K562 (cell line): ENCODE measurements at regions not wholly inside any gene's neighbourhood (a gene's known extent, or its start where the extent isn't known, plus 50 kb on each side); places are given as distances from the start of the nearest gene placed in this dataset.

Source experiments
- ATAC-seq: fragments of 200-7000 bp; cut with Tn5 transposase; 3 replicates; pipeline ENCODE4 v1.9.1; 2020; ENCODE audit warnings: moderate library complexity
- BruUV-seq: library from RNA; stranded (reverse); fragments of 400-500 nt; replicated peaks from 2 replicates; lab custom pipeline; 2021; lab: Mats Ljungman, UMichigan
- CTCF ChIA-PET: fragments of 300-600 bp; formaldehyde crosslinking; extraction: SDS; loops from one replicate; lab custom pipeline; 2021; ENCODE audit warnings: low intra/inter-chr PET ratio; lab: Yijun Ruan, JAX
- POLR2A ChIA-PET: fragments of 300-600, 350-650 bp; sonication (Branson Sonifier 250); formaldehyde crosslinking; extraction: SDS; loops from one replicate; lab custom pipeline; 2021; ENCODE audit warnings: antibody characterized with exemption, inconsistent platforms; lab: Yijun Ruan, JAX
- DNase-seq, 4 experiments: peaks; one replicate each; pipeline versions ENCODE4 v3.0.0 to v3.0.0-alpha.2; 2011 to 2018; ENCODE audit warnings: low spot score in 3 of 4, mixed read lengths in 3 of 4; ENCODE audit errors: extremely low read depth in 1 of 4
- FAIRE-seq: peaks from 2 replicates; lab custom pipeline; 2011; peaks lifted over from hg19 to GRCh38; lab: Jason Lieb, UNC
- H2AFZ ChIP-seq: 2 replicates; pipeline ENCODE4 v1.6.0; 2011; ENCODE audit warnings: low read depth, low read length, control low read depth, inconsistent platforms
- H3K27ac ChIP-seq: fragments of 200-600 bp; 3 replicates; pipeline ENCODE4 v1.8.0; 2011; ENCODE audit warnings: low read depth, mild to moderate bottlenecking, control low read depth, inconsistent platforms, low read length, moderate library complexity, mixed read lengths; ENCODE audit errors: extremely low read depth
- H3K27me3 ChIP-seq, 2 experiments: fragments of 300-600 bp in 1 of 2; 2 replicates in 1 of 2; 3 replicates in 1 of 2; pipeline versions ENCODE4 v1.6.0 to v1.8.0; 2011; ENCODE audit warnings: inconsistent platforms in 2 of 2, low read length in 2 of 2, mild to moderate bottlenecking in 1 of 2, mixed read lengths in 1 of 2, moderate library complexity in 1 of 2; ENCODE audit not compliant: control insufficient read depth in 2 of 2, insufficient read depth in 2 of 2
- H3K36me3 ChIP-seq: fragments of 300-600 bp; 3 replicates; pipeline ENCODE4 v1.8.0; 2011; ENCODE audit warnings: mild to moderate bottlenecking, low read length, inconsistent platforms; ENCODE audit not compliant: control insufficient read depth, insufficient read depth
- H3K4me1 ChIP-seq, 2 experiments: fragments of 200-600 bp in 1 of 2; replicated peaks in 1 of 2; 2 replicates in 1 of 2; 3 replicates in 1 of 2; pipeline versions ENCODE4 v1.5.1 to v1.8.0; 2011; ENCODE audit warnings: inconsistent platforms in 2 of 2, low read length in 2 of 2, mild to moderate bottlenecking in 1 of 2, mixed read lengths in 1 of 2, moderate library complexity in 1 of 2; ENCODE audit not compliant: control insufficient read depth in 2 of 2, insufficient read depth in 2 of 2
- H3K4me2 ChIP-seq: 2 replicates; pipeline ENCODE4 v1.6.1; 2011; ENCODE audit warnings: low read length, control low read depth, inconsistent platforms, mixed read lengths; ENCODE audit not compliant: insufficient read depth
- H3K4me3 ChIP-seq: fragments of 200-600 bp; sonication (generic), shearing (Covaris generic); 2 replicates; pipeline ENCODE4 v1.5.1; 2016; ENCODE audit warnings: control low read depth, inconsistent platforms
- H3K79me2 ChIP-seq: fragments of 200-600 bp; 3 replicates; pipeline ENCODE4 v1.8.0; 2011; ENCODE audit warnings: low read length, inconsistent platforms; ENCODE audit not compliant: control insufficient read depth, insufficient read depth
- H3K9ac ChIP-seq, 2 experiments: 2 replicates each; pipeline versions ENCODE4 v1.6.0 to v1.6.1; 2011; ENCODE audit warnings: low read depth in 2 of 2, low read length in 2 of 2, control low read depth in 1 of 2, inconsistent platforms in 1 of 2, mild to moderate bottlenecking in 1 of 2, mixed read lengths in 1 of 2; ENCODE audit not compliant: insufficient read depth in 1 of 2
- H3K9me1 ChIP-seq: one replicate; pipeline ENCODE4 v1.6.0; 2011; ENCODE audit warnings: inconsistent platforms, mild to moderate bottlenecking, low read length, moderate library complexity; ENCODE audit not compliant: control insufficient read depth, insufficient read depth
- H3K9me3 ChIP-seq: replicated peaks from 2 replicates; pipeline ENCODE4 v1.5.1; 2011; ENCODE audit warnings: low read depth, low read length, inconsistent platforms; ENCODE audit not compliant: control insufficient read depth, insufficient read depth
- H4K20me1 ChIP-seq: replicated peaks from 2 replicates; pipeline ENCODE4 v1.6.1; 2011; ENCODE audit warnings: low read length, inconsistent platforms, mixed read lengths; ENCODE audit not compliant: control insufficient read depth, insufficient read depth
- GATAD2A ChIP-seq: fragments of 450-650 bp; IDR thresholded peaks from 2 replicates; pipeline ENCODE4 v1.6.1; 2017
- HNRNPL ChIP-seq: fragments of 200-400 bp; formaldehyde crosslinking; IDR thresholded peaks from 2 replicates; pipeline ENCODE4 v1.6.1; 2017; ENCODE audit warnings: low read depth, mild to moderate bottlenecking, low read length
- HNRNPUL1 ChIP-seq: fragments of 200-400 bp; formaldehyde crosslinking; IDR thresholded peaks from 2 replicates; pipeline ENCODE4 v1.6.1; 2017; ENCODE audit warnings: low read length
- JUNB ChIP-seq: fragments of 450-650 bp; formaldehyde crosslinking; conservative IDR thresholded peaks from 2 replicates; pipeline ENCODE4 v1.4.0; 2020; ENCODE audit warnings: mild to moderate bottlenecking
- MITF ChIP-seq: IDR thresholded peaks from 2 replicates; pipeline ENCODE4 v1.6.1; 2014; ENCODE audit warnings: antibody characterized with exemption
- MLX ChIP-seq, 2 experiments: fragments of 450-650 bp in 1 of 2; sonication (generic) in 1 of 2; formaldehyde crosslinking; conservative IDR thresholded peaks; 2 replicates each; pipeline versions ENCODE4 v1.4.0 to v1.8.1; 2020 to 2022; ENCODE audit warnings: mild to moderate bottlenecking in 1 of 2, missing genetic modification reagents in 1 of 2
- NR0B1 ChIP-seq: fragments of 450-650 bp; IDR thresholded peaks from one replicate; pipeline ENCODE4 v1.6.1; 2018; ENCODE audit warnings: mild to moderate bottlenecking, moderate library complexity; ENCODE audit not compliant: partially characterized antibody
- PHF20 ChIP-seq: fragments of 450-650 bp; IDR thresholded peaks from 2 replicates; pipeline ENCODE4 v1.6.1; 2018; ENCODE audit not compliant: partially characterized antibody
- RBM22 ChIP-seq: fragments of 200-400 bp; formaldehyde crosslinking; IDR thresholded peaks from 2 replicates; pipeline ENCODE4 v1.6.1; 2018; ENCODE audit warnings: low read length, low read depth; ENCODE audit not compliant: poor library complexity, severe bottlenecking
- SIX5 ChIP-seq, 2 experiments: IDR thresholded peaks; 2 replicates each; pipeline ENCODE4 v1.6.1; 2011; ENCODE audit warnings: low read length in 2 of 2, borderline replicate concordance in 1 of 2, low read depth in 1 of 2, mild to moderate bottlenecking in 1 of 2, moderate library complexity in 1 of 2; ENCODE audit not compliant: insufficient read depth in 1 of 2
- TEAD1 ChIP-seq, 2 experiments: fragments of 450-650 bp in 1 of 2; sonication (generic) in 1 of 2; formaldehyde crosslinking; IDR thresholded peaks; 2 replicates each; pipeline versions ENCODE4 v1.4.0 to v1.8.0; 2020 to 2022; ENCODE audit warnings: mild to moderate bottlenecking in 2 of 2, missing genetic modification reagents in 1 of 2
- YBX1 ChIP-seq: fragments of 450-650 bp; IDR thresholded peaks from 2 replicates; pipeline ENCODE4 v1.7.1; 2016; ENCODE audit warnings: mild to moderate bottlenecking
- ZFP36 ChIP-seq: fragments of 150-350 bp; IDR thresholded peaks from 2 replicates; pipeline ENCODE4 v1.6.1; 2018; ENCODE audit warnings: low read length, low read depth; ENCODE audit not compliant: partially characterized antibody
- ZMIZ1 ChIP-seq, 2 experiments: fragments of 150-350 bp in 1 of 2; IDR thresholded peaks; 2 replicates each; pipeline ENCODE4 v1.6.1; 2012 to 2016; ENCODE audit warnings: low read depth in 2 of 2, low read length in 2 of 2, mild to moderate bottlenecking in 1 of 2, moderate library complexity in 1 of 2
- ZNF146 ChIP-seq: IDR thresholded peaks from one replicate; pipeline ENCODE4 v1.6.1; 2018; ENCODE audit warnings: missing compliant biosample characterization; ENCODE audit not compliant: unreplicated experiment
- ZNF41 ChIP-seq: fragments of 250-450 bp; sonication (Bioruptor Pico); conservative IDR thresholded peaks from 2 replicates; pipeline ENCODE4 v1.4.0; 2020; ENCODE audit warnings: mild to moderate bottlenecking
- ZNF561 ChIP-seq: fragments of 450-650 bp; formaldehyde crosslinking; conservative IDR thresholded peaks from 2 replicates; pipeline ENCODE4 v1.4.0; 2020; ENCODE audit warnings: mild to moderate bottlenecking, moderate library complexity
- WGBS: fragments of 100-300 bp; shearing (Covaris generic); methylation state at CpG from one replicate; pipeline ENCODE4 v1.1.6; 2016; ENCODE audit warnings: low coverage, mixed read lengths; ENCODE audit not compliant: insufficient coverage; ENCODE audit errors: missing lambda C conversion rate; 5-methylcytosine and 5-hydroxymethylcytosine counted together
- in situ Hi-C: fragments of 300-500 bp; cut with MboI; formaldehyde crosslinking; loops from 4 replicates; pipeline ENCODE4 v1.15.0; 2018; ENCODE audit warnings: inconsistent platforms, mixed read lengths
- intact Hi-C: fragments of 100-400 bp; cut with micrococcal nuclease; formaldehyde crosslinking; loops from 2 replicates; pipeline ENCODE4 v1.14.2; 2022

- 43% methylated on average over 4 of the region's 7 CpGs for WGBS
- peaks cover 4 to 13% of the 10 kb centered on the region in 2 experiments; a peak in 4 of 5 replicates for H3K4me1 ChIP-seq
- TF ChIP-seq JUNB (no peak), YBX1 (no peak), RBM22 (no peak), TEAD1 (CRISPR knock-in tag; IDR thresholded peaks at IDR 0.05) (no peak), HNRNPL (no peak), ZMIZ1 (IDR thresholded peaks at IDR 0.05; ENCODE audit: low read depth in 2 of 2, low read length in 2 of 2) (no peak), ZFP36 (no peak), ZNF41 (CRISPR knock-in tag) (no peak), SIX5 (IDR thresholded peaks at IDR 0.05; ENCODE audit: borderline replicate concordance in 1 of 2, insufficient read depth in 1 of 2, low read depth in 1 of 2, low read length in 2 of 2) (no peak), MLX (CRISPR knock-in tag; conservative IDR thresholded peaks at IDR 0.05) (no peak), PHF20 (no peak), GATAD2A (no peak), MITF (no peak), ZNF146 (CRISPR knock-in tag) (no peak), ZNF561 (CRISPR knock-in tag) (no peak), NR0B1 (no peak), HNRNPUL1 (no peak)
Measured at GRCh38 chr3:72586694-72587093, 261.6 kb downstream of the SHQ1 start.

More at GRCh38 chr3:72586694-72587093, 261.6 kb downstream of the SHQ1 start:
- peak overlapping the region in 1 of 2 experiments; percentile 20; a peak in 1 of 4 replicates for H3K9ac ChIP-seq
- intact Hi-C loops: no loop called here
- FAIRE-seq: no peak
- no peak overlapping the region for H3K4me3 ChIP-seq
- ChIA-PET CTCF (no interaction called here), POLR2A (no interaction called here)
- no peaks in the 10 kb centered on the region for H4K20me1 ChIP-seq
- H3K9me1 ChIP-seq: no peaks in the 10 kb centered on the region
- no TSS peak for BruUV-seq
- in situ Hi-C loops: no loop called here
- H3K27ac ChIP-seq: no peak overlapping the region
- DNase-seq: no peak
- H3K27me3 ChIP-seq: no peaks in the 10 kb centered on the region
- no peak for ATAC-seq
- no peak overlapping the region for H3K4me2 ChIP-seq
- peak overlapping the region; percentile 24; the same call in 1 of the 2 replicates for H2AFZ ChIP-seq
- no peaks in the 10 kb centered on the region for H3K36me3 ChIP-seq
- H3K9me3 ChIP-seq: no peaks in the 10 kb centered on the region
- no peaks in the 10 kb centered on the region for H3K79me2 ChIP-seq
